HG02642 (cell line): ENCODE measurements at regions not wholly inside any gene's neighbourhood (a gene's known extent, or its start where the extent isn't known, plus 50 kb on each side); places are given as distances from the start of the nearest gene placed in this dataset.

Source experiments
- ATAC-seq: cut with Tn5 transposase; IDR thresholded peaks from one replicate; pipeline ENCODE4 v1.9.1; 2021; ENCODE audit warnings: mild to moderate bottlenecking; ENCODE audit not compliant: unreplicated experiment, poor library complexity

DNA sequence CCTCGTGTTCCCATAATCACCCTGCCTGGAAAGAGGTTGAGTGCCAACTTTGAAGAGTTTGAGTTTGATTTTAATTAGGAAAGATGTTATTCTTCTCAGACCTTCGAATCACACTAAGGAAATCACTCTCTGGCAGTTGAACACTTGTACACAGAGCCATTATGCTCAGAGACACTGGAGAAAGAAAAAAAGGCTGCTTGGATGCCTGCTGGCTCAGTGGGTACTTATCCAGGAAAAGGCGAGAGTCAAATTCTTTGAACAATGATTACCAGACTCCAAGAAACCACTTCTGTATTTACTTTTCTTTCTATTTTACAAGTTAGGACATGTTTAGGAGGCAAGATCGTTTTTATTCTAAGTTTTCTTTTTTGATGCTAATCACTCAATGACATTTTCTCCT is 438.5 kb upstream of the FAT3 start:
- ATAC-seq, result no peak

DNA sequence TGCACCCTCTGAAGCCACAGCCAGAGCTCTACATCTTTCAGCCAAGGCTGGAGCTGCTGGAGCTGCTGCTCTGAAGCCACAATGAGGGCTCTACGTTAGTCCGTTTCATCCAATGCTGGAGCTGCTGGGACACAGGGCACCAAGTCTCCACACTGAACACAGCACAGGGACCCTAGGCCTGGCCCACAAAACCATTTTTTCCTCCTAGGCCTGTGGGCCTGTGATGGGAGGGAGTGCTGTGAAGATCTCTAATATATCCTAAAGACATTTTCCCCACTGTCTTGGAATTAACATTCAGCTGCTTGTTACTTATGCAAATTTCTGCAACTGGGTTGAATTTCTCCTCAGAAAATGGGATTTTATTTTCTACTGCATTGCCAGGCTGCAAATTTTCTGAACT is 441.4 kb upstream of the FAT3 start:
- ATAC-seq, result no peak

DNA sequence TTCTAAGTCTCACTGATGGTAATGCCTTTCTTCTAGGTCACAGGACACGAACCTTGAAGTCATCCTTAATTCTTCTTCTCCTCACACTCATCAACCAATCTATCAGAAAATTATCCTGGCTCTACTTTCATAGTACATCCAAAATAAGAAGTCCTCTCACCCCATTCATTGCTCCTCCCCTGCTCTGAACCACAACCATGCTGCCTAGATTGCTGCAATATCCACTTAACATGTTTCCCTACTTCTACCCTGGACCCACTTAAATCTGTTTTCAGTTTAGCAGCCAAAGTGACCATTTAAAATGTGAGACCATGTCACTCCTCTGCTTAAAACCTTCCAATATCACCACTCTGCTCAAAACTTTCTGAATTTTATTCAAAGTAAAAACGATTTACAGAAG is 445.9 kb upstream of the FAT3 start:
- ATAC-seq, result no peak

DNA sequence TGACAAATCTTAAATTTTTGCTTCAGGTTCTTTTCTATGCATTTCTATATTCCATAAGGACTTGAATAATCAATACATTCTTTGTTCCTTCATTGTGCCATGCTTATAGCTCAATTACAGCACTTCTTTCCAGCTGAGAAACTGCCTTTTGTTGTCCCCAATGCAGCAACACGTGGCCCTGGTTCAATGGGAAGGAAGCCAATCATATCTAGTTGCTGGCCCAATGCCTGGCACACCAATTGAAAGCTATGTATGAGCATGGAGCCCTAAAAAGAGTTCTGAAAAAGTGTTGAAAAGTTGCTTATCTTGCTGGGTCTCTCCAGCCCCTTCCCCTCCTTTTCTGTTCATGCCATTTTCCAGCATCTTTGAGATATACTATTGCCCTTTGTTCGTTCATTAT is 448.0 kb upstream of the FAT3 start:
- ATAC-seq, result no peak

DNA sequence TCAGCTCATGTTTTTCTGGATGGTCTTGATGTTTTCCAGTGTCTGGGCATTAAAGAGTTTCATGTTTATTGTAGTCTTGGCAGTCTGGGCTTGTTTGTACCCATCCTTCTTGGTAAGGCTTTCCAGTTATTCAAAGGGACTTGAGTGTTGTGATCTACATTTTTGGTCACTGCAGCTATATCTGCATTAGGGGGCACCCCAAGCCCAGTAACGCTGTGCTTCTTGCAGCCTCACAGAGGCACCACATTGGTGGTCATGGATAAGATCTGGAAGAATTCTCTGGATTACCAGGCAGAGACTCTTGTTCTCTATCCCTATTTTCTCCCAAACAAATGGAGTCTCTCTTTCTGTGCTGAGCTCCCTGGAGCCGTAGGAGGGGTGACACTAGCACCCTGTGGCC is 451.5 kb upstream of the FAT3 start:
- no peak for ATAC-seq

DNA sequence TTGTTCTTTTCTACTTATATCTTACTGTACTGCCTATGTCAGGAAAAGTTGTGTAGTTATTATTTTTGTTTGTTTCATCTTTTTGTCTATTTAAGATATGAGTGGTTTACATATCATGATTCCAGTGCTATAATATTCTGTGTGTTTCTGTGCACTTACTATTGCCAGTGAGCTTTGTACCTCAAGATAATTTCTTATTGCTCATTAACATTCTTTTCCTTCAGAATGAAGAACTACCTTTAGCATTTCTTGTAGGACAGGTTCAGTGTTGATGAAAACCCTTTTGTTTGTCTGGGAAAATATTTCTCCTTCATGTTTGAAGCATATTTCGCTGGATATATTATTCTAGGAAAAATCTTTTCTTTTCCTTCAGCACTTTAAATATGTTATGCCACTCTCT is 452.7 kb upstream of the FAT3 start:
- no peak for ATAC-seq

DNA sequence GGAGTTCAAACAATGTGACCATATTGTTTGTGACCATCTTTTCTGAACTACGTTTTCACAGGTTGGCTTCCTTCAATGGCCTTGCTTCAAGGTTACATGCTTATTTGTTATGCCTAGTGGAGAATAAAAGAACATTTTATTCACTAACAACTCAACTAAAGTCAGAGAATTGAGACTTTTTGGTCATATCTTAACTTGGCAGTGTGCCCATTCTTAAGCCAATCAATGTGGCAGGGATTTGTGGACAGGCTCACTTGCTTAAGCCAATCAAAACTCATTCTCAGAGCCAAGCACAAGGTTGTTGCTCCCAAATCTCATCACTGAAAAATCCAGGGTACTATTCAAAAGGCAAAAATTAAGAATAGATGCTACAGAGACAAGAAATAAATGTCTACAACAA is 455.8 kb upstream of the FAT3 start:
- no peak for ATAC-seq

DNA sequence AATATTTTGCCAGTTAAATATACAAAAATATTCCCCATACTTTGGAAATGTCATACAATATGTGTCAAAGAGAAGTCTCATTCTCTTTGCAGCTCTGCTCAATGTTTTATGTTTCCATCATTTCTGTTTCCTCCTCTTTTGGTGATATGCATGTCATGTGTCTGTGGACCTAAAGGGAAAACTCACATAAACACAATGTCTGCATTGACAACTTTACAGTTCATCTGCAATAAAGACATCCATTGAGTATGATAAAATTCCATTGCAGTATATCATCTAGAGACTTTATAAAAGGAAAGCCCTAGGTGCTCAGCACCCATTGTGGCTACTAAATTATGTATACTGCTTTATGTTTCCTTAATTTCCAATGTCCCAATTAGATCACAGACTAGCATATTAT is 461.3 kb upstream of the FAT3 start:
- ATAC-seq, result no peak

DNA sequence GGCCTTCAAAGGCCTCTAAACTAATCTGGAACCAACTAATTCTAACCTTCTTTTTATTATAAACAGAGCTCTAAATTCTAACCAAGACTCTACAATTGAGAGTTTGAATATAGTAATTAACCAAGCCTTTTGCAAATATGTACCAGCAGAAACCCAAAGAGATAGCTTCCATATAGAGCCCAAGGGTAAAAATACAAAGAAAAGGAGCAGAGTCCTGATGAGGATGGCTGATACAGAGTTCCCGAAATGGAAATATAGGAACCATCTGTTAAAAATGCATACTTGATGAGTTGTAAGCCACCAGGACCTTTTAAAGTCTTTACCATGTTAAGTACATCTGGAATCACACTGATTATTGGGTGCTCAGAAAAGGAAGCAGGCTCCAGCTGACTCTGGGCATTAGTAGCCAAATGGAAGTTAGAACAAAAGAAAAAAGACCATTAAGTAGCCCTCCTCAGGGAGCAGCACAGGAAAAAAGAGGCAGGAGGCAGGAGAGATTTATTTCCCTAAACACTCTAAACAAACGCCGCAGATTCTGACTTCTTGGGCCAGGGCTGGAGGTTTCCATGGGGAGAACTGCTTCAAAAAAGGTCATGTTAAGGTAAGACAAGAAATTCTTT is 463.1 kb upstream of the FAT3 start:
- no peak for ATAC-seq

DNA sequence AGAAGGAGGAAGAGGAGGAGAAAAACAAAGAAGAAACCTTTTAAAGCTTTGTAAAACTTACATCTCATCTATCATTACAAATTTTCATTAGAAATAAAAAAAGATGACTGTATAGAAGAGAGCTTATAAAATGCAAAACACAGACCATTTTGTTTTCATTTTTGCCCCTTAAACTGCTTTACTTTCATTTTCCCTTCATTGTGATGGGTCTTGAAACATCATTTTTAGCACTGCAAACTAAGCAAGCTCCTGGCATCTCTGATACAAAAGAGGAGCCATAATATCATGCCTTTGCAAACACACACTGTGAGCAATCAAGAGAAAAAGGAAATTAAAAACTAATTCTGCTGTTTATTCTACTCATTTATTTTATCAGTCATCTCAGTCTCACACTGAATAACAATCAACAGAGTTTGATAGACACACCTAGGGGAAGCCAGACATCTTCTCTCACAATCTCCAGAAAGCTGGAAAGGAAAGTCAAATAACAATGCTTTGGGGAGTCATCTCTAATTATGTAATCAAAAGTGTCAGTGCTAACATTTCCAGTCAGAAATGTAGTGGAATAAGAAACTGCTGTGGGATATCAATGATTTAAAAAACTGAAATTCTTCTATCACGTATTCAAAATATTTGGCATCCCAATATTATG is 467.7 kb upstream of the FAT3 start:
- ATAC-seq, result no peak

DNA sequence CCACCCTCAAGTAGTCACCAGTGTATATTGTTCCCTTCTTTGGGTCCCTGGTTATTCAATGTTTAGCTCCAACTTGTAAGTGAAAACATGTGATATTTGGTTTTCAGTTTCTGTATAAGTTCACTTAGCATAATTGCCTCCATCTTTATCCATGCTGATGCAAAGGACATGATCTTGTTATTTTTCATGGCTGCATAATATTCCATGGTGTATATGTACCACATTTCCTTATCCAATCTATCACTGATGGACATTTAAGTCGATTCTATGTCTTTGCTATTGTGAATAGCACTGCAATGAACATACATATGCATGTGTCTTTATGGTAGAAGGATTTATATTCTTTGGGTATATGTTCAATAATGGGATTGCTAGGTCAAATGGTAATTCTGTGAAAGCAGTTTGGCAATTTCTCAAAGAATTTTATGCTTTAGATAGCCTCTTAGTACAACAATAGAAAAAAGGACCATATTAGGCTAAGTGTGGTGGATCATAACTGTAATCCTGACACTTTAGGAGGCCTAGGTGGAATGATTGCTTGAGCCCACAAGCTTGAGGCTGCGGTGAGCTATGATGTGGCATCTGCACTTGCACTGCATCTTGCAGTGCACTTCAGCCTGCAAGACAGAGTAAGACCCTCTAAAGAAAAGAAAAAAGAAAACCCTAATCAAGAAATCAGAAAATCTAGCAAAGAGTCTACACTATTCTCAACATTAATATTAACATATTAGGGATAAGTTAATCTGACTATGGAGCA is 468.5 kb upstream of the FAT3 start:
- ATAC-seq, result no peak

DNA sequence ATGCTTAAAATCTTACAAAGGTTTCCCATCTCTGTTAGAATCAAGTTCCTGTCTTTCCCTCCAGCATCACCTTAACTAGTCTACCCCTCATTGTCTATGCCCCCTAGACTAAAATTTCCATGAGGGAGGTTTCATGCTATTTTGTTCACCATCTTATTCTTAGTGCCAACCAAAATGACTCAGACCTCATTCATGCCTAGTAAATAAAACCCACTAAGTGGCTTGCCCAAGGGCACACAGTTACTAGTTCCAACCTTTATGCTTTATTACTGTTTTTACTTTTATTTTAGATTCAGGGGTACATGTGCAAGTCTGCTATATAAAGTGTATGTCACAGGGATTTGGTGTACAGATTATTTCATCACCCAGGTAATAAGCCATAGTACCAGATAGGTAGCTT is 469.1 kb upstream of the FAT3 start:
- no peak for ATAC-seq

DNA sequence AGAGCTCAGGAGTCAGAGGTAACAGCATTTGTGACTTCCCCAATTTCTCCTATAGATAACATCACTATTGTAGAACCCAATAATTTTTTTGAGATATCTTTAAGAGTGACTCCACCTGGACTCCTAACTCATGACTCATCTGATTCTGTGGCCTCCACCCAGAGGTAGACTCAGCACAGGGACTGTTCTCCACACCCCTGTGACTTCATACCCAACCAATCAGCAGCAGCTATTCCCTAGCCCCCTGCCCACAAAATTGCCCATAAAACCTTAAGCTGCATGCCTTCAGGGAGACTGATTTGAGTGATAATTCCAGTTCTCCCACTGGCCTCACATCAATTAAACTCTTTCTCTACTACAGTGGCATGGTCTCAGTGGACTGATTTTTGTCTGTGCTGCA is 475.4 kb upstream of the FAT3 start:
- no peak for ATAC-seq

DNA sequence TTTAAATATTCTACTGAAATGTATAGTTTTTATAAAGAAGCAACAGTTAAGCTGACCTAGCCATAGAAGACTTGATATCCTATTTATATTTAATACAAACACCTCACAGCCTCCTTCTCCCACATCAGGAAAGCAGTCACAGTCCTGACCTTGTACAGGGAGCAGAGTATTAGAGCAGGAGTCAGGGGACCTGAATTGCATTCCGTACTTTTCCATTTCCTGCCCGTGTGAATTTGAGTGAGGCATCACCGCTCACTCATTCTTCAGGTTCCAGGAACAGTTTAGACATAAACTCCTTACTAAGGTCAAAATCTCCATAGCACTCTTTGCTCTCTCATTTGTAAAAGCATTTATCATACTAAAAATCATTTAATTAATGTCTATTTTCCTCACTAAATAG is 482.5 kb upstream of the FAT3 start:
- ATAC-seq, result no peak

DNA sequence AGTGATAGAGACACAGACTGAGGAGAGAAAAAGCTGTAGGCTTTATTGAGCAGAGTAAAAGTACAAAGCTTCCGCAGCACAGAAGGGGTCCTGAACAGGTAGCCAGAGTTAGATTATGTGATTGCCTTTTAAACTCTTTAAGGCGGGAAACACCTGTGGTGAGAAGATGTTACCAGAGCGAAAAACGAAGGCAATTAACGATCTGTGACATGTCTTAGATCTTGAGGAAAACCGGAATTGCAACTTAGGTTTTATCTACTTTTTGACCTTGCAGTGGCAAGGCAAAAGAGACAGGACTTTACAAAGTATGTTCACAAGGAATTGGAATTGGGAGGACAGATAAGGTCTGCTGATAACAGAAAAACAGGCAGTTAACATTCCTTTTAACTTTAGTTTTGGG is 493.6 kb upstream of the FAT3 start:
- ATAC-seq, result no peak

DNA sequence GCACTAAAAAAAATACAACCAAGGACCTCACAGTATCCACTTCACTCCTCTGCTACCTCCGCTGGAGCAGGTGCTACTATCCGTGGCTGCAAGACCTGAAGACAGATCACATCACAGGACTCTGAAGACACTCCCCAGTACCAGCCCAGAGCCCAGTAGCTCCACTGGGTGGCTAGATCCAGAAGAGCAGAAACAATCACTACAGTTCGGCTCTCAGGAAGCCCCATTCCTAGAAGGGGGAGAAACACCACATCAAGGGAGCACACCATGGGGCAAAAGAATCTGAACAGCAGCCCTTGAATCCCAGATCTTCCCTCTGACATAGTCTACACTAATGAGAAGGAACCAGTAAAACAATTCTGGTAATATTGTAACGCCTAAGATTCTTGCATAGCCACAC is 494.0 kb upstream of the FAT3 start:
- no peak for ATAC-seq

DNA sequence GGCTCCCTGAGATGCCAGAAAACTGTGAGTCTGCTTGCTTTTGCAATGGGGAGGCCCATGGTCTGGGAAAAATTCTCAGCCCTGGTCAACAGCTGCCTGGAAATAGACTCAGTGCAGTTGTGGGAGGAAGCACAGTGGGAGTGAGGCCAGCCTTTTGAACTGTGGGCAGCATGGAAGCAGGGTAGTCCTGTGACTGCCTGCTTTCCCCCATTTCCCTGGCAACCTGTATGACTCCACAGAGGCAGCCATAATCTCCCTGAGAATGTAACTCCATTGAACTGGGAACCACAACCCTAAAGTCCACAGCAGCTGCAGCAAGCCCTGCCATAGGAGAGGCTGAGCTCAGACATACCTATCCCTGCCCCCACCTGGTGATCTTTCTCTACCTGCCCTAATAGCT is 494.6 kb upstream of the FAT3 start:
- ATAC-seq, result no peak

DNA sequence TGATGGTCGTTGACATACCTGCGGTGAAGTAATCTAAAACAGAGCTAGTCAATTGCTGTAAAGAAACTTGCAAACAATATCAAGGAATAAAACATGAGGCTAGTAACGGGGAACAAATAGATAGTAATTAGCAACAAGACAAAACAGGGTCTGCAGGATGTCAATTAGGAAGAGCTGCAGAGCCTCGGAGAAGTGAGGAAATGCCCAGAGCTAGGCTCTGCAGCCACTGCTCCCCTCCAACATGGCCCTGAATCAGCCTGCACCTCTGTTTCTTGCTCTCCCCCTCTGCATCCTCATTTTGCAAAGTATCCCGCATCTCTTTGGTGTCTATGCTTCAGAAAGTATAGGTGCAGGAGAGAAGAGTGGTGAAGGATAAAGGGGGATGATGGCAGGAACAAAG is 507.4 kb upstream of the FAT3 start:
- ATAC-seq, result no peak

DNA sequence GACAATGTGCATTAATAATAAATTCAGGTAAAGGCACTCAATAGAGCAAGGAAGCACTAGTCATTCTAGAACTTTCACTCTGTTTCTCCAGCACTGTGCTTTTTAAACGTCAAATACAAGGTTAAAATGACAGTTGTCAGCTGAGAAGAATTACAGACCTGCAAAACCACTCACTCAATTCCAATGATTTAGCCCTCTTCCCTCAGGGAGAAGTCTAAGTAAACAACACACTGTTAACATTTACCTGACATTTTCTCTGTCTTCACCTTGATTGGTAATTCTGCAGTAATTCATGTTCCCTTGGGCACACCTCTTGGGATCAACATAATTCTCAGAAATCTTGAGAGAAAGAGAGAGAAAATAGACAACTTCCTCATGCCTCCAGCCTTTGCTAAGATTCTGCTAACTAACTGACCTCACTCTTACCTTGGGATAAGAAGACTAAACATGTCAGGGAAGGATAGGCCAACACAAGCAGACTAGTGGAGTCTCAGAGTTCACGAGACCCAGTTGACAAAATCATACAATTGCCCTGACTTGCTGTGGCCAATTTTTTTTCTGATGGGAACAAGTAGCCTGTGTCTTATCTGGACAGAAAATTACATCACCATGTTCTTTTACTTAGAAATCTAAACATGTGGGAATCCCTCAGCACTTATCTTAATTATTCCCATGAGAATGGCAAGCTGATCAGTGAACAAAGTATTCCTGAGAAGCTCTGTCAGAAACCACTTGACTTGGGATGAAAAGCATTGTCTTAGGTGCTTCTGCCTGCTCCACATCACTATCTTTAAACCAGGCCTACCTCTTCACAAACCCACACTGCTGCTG is 516.8 kb upstream of the FAT3 start:
- ATAC-seq, result no peak

DNA sequence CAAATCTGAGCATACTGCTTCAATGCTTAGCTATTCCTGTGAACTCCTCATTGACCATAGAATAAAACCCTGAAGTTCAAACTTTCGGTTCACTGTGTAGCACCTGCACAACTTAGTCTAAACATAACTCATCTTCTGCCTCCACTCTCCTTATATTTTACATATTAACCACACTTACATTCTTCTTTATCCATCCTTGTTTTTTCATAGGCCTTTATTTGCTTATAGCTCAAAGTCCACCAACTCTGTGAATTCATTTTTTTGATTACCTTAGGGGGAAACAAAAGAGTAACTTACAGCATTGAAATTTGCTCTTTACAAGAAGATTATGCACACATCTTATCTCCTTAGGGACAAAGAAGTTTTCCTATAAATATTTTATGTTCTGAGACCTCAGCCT is 521.6 kb upstream of the FAT3 start:
- ATAC-seq, result no peak

DNA sequence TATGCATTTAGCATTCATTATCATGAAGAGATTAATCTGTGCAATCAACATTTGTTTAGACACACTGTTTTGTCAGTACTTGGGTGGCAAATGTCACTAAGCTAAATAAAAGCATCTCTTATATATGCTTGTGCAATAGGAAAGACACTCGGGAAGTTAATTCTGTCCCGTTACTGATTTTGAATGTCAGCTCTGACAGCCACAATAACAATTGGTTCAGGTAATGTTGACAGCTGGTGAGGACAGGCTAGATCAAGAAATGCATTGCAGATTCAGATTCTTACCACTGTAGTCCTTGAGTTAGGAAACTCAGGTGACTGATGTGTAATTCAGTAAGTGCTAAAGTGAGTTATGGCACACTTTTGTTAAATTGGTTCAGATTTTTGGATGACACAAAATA is 523.8 kb upstream of the FAT3 start:
- no peak for ATAC-seq
